ENCODE measurements at regions not wholly inside any gene's neighbourhood (a gene's known extent, or its start where the extent isn't known, plus 50 kb on each side); places are given as distances from the start of the nearest gene placed in this dataset.

- no peak overlapping the region for H3K4me3 ChIP-seq (ENCODE audit: low read depth, low read length)
- no peak overlapping the region for H3K9ac ChIP-seq (ENCODE audit: low read depth, low read length)
- H3K9me3 ChIP-seq (ENCODE audit: control insufficient read depth, insufficient read depth, low read length): no peaks in the 10 kb centered on the region; the same call in 1 of the 2 replicates
- no peaks in the 10 kb centered on the region for H3K36me3 ChIP-seq (ENCODE audit: control insufficient read depth, insufficient read depth, low read length)
- no peaks in the 10 kb centered on the region for H3K27me3 ChIP-seq (ENCODE audit: control insufficient read depth, insufficient read depth, low read length)
- H3K27ac ChIP-seq (ENCODE audit: low read depth, low read length): no peak overlapping the region
- no peaks in the 10 kb centered on the region; the same call in 1 of the 2 replicates for H3K4me1 ChIP-seq (ENCODE audit: control insufficient read depth, insufficient read depth, low read length)
Measured at GRCh38 chr5:109945097-109945678, 255.5 kb downstream of the MAN2A1 start.

- Histone ChIP-seq H3K36me3 (ENCODE audit: control insufficient read depth, insufficient read depth, low read length) (no peaks in the 10 kb centered on the region), H3K9me3 (ENCODE audit: control insufficient read depth, insufficient read depth, low read length) (no peaks in the 10 kb centered on the region), H3K4me1 (ENCODE audit: control insufficient read depth, insufficient read depth, low read length) (no peaks in the 10 kb centered on the region; the same call in 1 of the 2 replicates), H3K27ac (ENCODE audit: low read depth, low read length) (no peak overlapping the region), H3K4me3 (ENCODE audit: low read depth, low read length) (no peak overlapping the region), H3K9ac (ENCODE audit: low read depth, low read length) (no peak overlapping the region), H3K27me3 (ENCODE audit: control insufficient read depth, insufficient read depth, low read length) (no peaks in the 10 kb centered on the region)
Measured at GRCh38 chr5:109945723-109946480, 256.2 kb downstream of the MAN2A1 start.

- no peak overlapping the region for H3K9ac ChIP-seq (ENCODE audit: low read depth, low read length)
- H3K27me3 ChIP-seq (ENCODE audit: control insufficient read depth, insufficient read depth, low read length): no peaks in the 10 kb centered on the region
- no peak overlapping the region for H3K27ac ChIP-seq (ENCODE audit: low read depth, low read length)
- H3K4me1 ChIP-seq (ENCODE audit: control insufficient read depth, insufficient read depth, low read length): no peaks in the 10 kb centered on the region; the same call in 1 of the 2 replicates
- H3K4me3 ChIP-seq (ENCODE audit: low read depth, low read length): no peak overlapping the region
- H3K36me3 ChIP-seq (ENCODE audit: control insufficient read depth, insufficient read depth, low read length): no peaks in the 10 kb centered on the region
- H3K9me3 ChIP-seq (ENCODE audit: control insufficient read depth, insufficient read depth, low read length): no peaks in the 10 kb centered on the region
Measured at GRCh38 chr5:109946610-109947009, 256.9 kb downstream of the MAN2A1 start.

DNA sequence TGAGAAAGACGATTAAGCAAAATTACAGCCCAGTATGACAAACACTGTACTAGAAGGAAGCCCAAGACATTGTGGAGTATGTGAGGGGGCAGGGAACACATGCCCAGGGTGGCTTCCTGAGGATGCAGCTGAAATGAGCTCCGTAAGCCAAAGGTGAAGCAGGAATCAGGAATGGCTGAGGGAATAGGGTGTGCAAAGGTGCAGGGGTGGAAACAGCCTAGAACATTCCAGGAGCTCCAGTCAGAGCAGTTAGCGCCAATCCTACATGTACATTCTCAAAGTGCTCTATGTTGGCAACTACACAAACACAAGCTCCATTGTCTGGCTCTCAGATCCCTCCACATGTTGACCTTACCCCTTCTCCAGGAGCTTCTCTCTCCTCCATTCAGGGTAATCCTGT, 257.9 kb downstream of the MAN2A1 start:
- Histone ChIP-seq H3K4me1 (ENCODE audit: control insufficient read depth, insufficient read depth, low read length) (no peaks in the 10 kb centered on the region; the same call in 1 of the 2 replicates), H3K27ac (ENCODE audit: low read depth, low read length) (no peak overlapping the region)

GRCh38 chr5:109950634-109951033, 260.9 kb downstream of the MAN2A1 start:
- no peaks in the 10 kb centered on the region for H3K36me3 ChIP-seq (ENCODE audit: control insufficient read depth, insufficient read depth, low read length)

More for the DNA sequence above, 257.9 kb downstream of the MAN2A1 start:
- Histone ChIP-seq H3K9me3 (ENCODE audit: control insufficient read depth, insufficient read depth, low read length) (no peaks in the 10 kb centered on the region), H3K36me3 (ENCODE audit: control insufficient read depth, insufficient read depth, low read length) (no peaks in the 10 kb centered on the region), H3K4me3 (ENCODE audit: low read depth, low read length) (no peak overlapping the region), H3K27me3 (ENCODE audit: control insufficient read depth, insufficient read depth, low read length) (no peaks in the 10 kb centered on the region), H3K9ac (ENCODE audit: low read depth, low read length) (no peak overlapping the region)

GRCh38 chr5:109951348-109951747, 261.6 kb downstream of the MAN2A1 start:
- Histone ChIP-seq H3K4me3 (ENCODE audit: low read depth, low read length) (no peak overlapping the region), H3K4me1 (ENCODE audit: control insufficient read depth, insufficient read depth, low read length) (no peaks in the 10 kb centered on the region), H3K36me3 (ENCODE audit: control insufficient read depth, insufficient read depth, low read length) (no peaks in the 10 kb centered on the region), H3K27ac (ENCODE audit: low read depth, low read length) (no peak overlapping the region), H3K9ac (ENCODE audit: low read depth, low read length) (no peak overlapping the region), H3K27me3 (ENCODE audit: control insufficient read depth, insufficient read depth, low read length) (no peaks in the 10 kb centered on the region), H3K9me3 (ENCODE audit: control insufficient read depth, insufficient read depth, low read length) (no peaks in the 10 kb centered on the region)

More at GRCh38 chr5:109950634-109951033, 260.9 kb downstream of the MAN2A1 start:
- no peak overlapping the region for H3K4me3 ChIP-seq (ENCODE audit: low read depth, low read length)
- H3K9ac ChIP-seq (ENCODE audit: low read depth, low read length): no peak overlapping the region
- H3K27ac ChIP-seq (ENCODE audit: low read depth, low read length): no peak overlapping the region
- no peaks in the 10 kb centered on the region for H3K4me1 ChIP-seq (ENCODE audit: control insufficient read depth, insufficient read depth, low read length)
- H3K9me3 ChIP-seq (ENCODE audit: control insufficient read depth, insufficient read depth, low read length): no peaks in the 10 kb centered on the region
- H3K27me3 ChIP-seq (ENCODE audit: control insufficient read depth, insufficient read depth, low read length): no peaks in the 10 kb centered on the region

GRCh38 chr5:109951758-109952157, 262.0 kb downstream of the MAN2A1 start:
- Histone ChIP-seq H3K9me3 (ENCODE audit: control insufficient read depth, insufficient read depth, low read length) (no peaks in the 10 kb centered on the region), H3K9ac (ENCODE audit: low read depth, low read length) (no peak overlapping the region), H3K27me3 (ENCODE audit: control insufficient read depth, insufficient read depth, low read length) (no peaks in the 10 kb centered on the region), H3K4me3 (ENCODE audit: low read depth, low read length) (no peak overlapping the region), H3K36me3 (ENCODE audit: control insufficient read depth, insufficient read depth, low read length) (no peaks in the 10 kb centered on the region), H3K4me1 (ENCODE audit: control insufficient read depth, insufficient read depth, low read length) (no peaks in the 10 kb centered on the region), H3K27ac (ENCODE audit: low read depth, low read length) (no peak overlapping the region)

DNA sequence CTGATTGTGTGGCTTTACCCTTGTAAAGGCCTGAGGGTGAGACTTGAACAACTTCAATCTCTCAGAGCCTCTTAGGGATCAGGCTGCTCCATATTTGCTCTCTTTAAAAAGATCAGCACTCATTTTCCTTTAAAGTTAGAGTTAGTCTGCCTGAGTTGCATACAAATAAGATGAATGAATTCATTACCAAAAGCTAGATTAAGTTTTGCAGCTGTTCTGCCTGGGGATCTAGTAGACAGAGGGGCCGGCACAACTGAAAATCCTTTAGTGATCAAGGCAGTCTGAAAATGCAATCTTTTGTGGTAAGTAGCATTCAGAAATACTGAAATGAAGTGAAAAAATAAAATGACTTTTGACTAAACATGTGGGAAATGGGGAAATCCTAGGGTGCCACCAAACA, 264.0 kb downstream of the MAN2A1 start:
- Histone ChIP-seq H3K4me1 (ENCODE audit: control insufficient read depth, insufficient read depth, low read length) (no peaks in the 10 kb centered on the region), H3K9me3 (ENCODE audit: control insufficient read depth, insufficient read depth, low read length) (no peaks in the 10 kb centered on the region), H3K27me3 (ENCODE audit: control insufficient read depth, insufficient read depth, low read length) (no peaks in the 10 kb centered on the region), H3K4me3 (ENCODE audit: low read depth, low read length) (no peak overlapping the region), H3K36me3 (ENCODE audit: control insufficient read depth, insufficient read depth, low read length) (no peaks in the 10 kb centered on the region), H3K9ac (ENCODE audit: low read depth, low read length) (no peak overlapping the region), H3K27ac (ENCODE audit: low read depth, low read length) (no peak overlapping the region)

DNA sequence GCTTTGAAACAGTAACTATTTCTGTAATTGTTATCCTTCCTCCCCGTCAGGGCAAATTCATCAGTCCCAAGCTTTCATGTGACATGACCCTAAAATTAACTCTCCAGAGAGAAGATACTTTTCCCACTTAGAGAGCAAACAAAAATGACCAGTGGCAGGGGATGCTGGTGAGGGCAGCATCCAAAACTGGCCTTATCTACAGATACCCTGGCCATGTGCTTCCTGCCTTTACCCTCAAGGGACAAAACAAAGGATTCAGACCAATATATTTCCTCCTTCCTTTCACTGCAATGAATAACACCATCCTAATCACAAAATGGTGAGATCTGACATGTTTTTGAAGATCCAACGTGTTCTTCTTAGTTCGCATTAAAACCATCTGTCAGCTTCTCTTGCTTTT, 267.2 kb downstream of the MAN2A1 start:
- H3K27me3 ChIP-seq (ENCODE audit: control insufficient read depth, insufficient read depth, low read length): no peaks in the 10 kb centered on the region
- no peak overlapping the region for H3K27ac ChIP-seq (ENCODE audit: low read depth, low read length)
- no peak overlapping the region for H3K9ac ChIP-seq (ENCODE audit: low read depth, low read length)

GRCh38 chr5:109958082-109958481, 268.4 kb downstream of the MAN2A1 start:
- H3K4me1 ChIP-seq (ENCODE audit: control insufficient read depth, insufficient read depth, low read length): no peaks in the 10 kb centered on the region
- no peak overlapping the region for H3K4me3 ChIP-seq (ENCODE audit: low read depth, low read length)
- H3K27ac ChIP-seq (ENCODE audit: low read depth, low read length): no peak overlapping the region
- H3K27me3 ChIP-seq (ENCODE audit: control insufficient read depth, insufficient read depth, low read length): no peaks in the 10 kb centered on the region
- no peaks in the 10 kb centered on the region for H3K9me3 ChIP-seq (ENCODE audit: control insufficient read depth, insufficient read depth, low read length)
- H3K36me3 ChIP-seq (ENCODE audit: control insufficient read depth, insufficient read depth, low read length): no peaks in the 10 kb centered on the region
- H3K9ac ChIP-seq (ENCODE audit: low read depth, low read length): no peak overlapping the region

More for the DNA sequence above, 267.2 kb downstream of the MAN2A1 start:
- no peaks in the 10 kb centered on the region for H3K4me1 ChIP-seq (ENCODE audit: control insufficient read depth, insufficient read depth, low read length)
- no peak overlapping the region for H3K4me3 ChIP-seq (ENCODE audit: low read depth, low read length)
- no peaks in the 10 kb centered on the region for H3K36me3 ChIP-seq (ENCODE audit: control insufficient read depth, insufficient read depth, low read length)
- no peaks in the 10 kb centered on the region for H3K9me3 ChIP-seq (ENCODE audit: control insufficient read depth, insufficient read depth, low read length)

GRCh38 chr5:109959652-109960051, 269.9 kb downstream of the MAN2A1 start:
- Histone ChIP-seq H3K27ac (ENCODE audit: low read depth, low read length) (no peak overlapping the region), H3K27me3 (ENCODE audit: control insufficient read depth, insufficient read depth, low read length) (no peaks in the 10 kb centered on the region), H3K4me3 (ENCODE audit: low read depth, low read length) (no peak overlapping the region), H3K4me1 (ENCODE audit: control insufficient read depth, insufficient read depth, low read length) (no peaks in the 10 kb centered on the region), H3K9ac (ENCODE audit: low read depth, low read length) (no peak overlapping the region), H3K36me3 (ENCODE audit: control insufficient read depth, insufficient read depth, low read length) (no peaks in the 10 kb centered on the region), H3K9me3 (ENCODE audit: control insufficient read depth, insufficient read depth, low read length) (no peaks in the 10 kb centered on the region)

Data from HUES48 (cell line).